A549 (cell line): ENCODE measurements at regions not wholly inside any gene's neighbourhood (a gene's known extent, or its start where the extent isn't known, plus 50 kb on each side); places are given as distances from the start of the nearest gene placed in this dataset.

Experiments
- EP300 ChIP-seq, 2 experiments: fragments of >200 bp; sonication (Bioruptor Twin); formaldehyde crosslinking; IDR thresholded peaks; 2 replicates in 1 of 2; 3 replicates in 1 of 2; pipeline ENCODE4 v1.6.1; 2016 to 2017
- FOSB ChIP-seq: fragments of 250-450 bp; sonication (Bioruptor Pico); IDR thresholded peaks from 2 replicates; pipeline ENCODE4 v1.5.0; 2020; ENCODE audit warnings: mild to moderate bottlenecking, moderate library complexity
- FOSL2 ChIP-seq, 2 experiments: fragments of 450-650 bp in 1 of 2; fragments of >200 bp in 1 of 2; sonication (Bioruptor Twin) in 1 of 2; formaldehyde crosslinking; IDR thresholded peaks; 2 replicates each; pipeline versions ENCODE4 v1.5.0 to v1.6.1; 2016 to 2020; ENCODE audit warnings: mild to moderate bottlenecking in 1 of 2, moderate library complexity in 1 of 2
- MYC ChIP-seq: IDR thresholded peaks from 2 replicates; pipeline ENCODE4 v1.6.1; 2012; ENCODE audit warnings: mild to moderate bottlenecking, inconsistent platforms, low read length, improper control_type of control experiment, borderline replicate concordance
- NFE2L2 ChIP-seq: fragments of 150-350 bp; conservative IDR thresholded peaks from 2 replicates; pipeline ENCODE4 v1.6.1; 2014; ENCODE audit warnings: low read length
- POLR2A ChIP-seq: IDR thresholded peaks from 2 replicates; pipeline ENCODE4 v1.6.1; 2012; ENCODE audit warnings: mild to moderate bottlenecking, low read length
- ZFP36 ChIP-seq: fragments of 450-650 bp; IDR thresholded peaks from 2 replicates; pipeline ENCODE4 v1.6.1; 2014; ENCODE audit warnings: borderline replicate concordance; ENCODE audit not compliant: partially characterized antibody
- TF ChIP-seq, protein P1 (sequence below): fragments of 200-600 bp; sonication (generic); IDR thresholded peaks from 2 replicates; pipeline ENCODE4 v1.6.1; 2016; ENCODE audit warnings: antibody characterized with exemption, mild to moderate bottlenecking, moderate library complexity
- TF ChIP-seq, protein P2 (sequence below): fragments of >200 bp; sonication (Bioruptor Twin); formaldehyde crosslinking; IDR thresholded peaks from 3 replicates; pipeline ENCODE4 v1.5.1; 2016
- TF ChIP-seq, protein P3 (sequence below): fragments of 450-650 bp; IDR thresholded peaks from 2 replicates; pipeline ENCODE4 v1.6.1; 2014; ENCODE audit warnings: antibody characterized with exemption
- TF ChIP-seq, protein P4 (sequence below): fragments of 150-350 bp; IDR thresholded peaks from 2 replicates; pipeline ENCODE4 v1.6.1; 2014; ENCODE audit warnings: low read depth, mild to moderate bottlenecking, low read length

DNA sequence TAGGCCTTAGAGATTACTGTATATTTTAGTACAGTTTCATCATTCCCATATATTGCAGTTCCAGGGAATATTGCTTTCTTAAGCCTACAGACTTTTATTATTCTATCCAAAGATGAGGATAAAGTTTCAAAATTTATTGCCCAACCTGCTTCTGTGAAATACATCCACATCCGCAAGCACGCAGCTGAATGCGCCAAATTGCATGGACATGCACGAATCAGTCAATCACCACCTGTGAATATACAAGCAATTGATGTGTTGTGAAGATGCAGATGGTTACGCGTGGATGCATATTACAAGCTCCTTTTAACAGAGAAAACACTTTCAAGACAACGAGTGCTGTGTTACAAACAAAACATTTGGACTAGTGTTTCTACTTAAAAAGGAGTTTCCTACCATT is 577.8 kb upstream of the PLXNA2 start:
- TF ChIP-seq, protein P1, sequence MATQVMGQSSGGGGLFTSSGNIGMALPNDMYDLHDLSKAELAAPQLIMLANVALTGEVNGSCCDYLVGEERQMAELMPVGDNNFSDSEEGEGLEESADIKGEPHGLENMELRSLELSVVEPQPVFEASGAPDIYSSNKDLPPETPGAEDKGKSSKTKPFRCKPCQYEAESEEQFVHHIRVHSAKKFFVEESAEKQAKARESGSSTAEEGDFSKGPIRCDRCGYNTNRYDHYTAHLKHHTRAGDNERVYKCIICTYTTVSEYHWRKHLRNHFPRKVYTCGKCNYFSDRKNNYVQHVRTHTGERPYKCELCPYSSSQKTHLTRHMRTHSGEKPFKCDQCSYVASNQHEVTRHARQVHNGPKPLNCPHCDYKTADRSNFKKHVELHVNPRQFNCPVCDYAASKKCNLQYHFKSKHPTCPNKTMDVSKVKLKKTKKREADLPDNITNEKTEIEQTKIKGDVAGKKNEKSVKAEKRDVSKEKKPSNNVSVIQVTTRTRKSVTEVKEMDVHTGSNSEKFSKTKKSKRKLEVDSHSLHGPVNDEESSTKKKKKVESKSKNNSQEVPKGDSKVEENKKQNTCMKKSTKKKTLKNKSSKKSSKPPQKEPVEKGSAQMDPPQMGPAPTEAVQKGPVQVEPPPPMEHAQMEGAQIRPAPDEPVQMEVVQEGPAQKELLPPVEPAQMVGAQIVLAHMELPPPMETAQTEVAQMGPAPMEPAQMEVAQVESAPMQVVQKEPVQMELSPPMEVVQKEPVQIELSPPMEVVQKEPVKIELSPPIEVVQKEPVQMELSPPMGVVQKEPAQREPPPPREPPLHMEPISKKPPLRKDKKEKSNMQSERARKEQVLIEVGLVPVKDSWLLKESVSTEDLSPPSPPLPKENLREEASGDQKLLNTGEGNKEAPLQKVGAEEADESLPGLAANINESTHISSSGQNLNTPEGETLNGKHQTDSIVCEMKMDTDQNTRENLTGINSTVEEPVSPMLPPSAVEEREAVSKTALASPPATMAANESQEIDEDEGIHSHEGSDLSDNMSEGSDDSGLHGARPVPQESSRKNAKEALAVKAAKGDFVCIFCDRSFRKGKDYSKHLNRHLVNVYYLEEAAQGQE, result no peak
- TF ChIP-seq FOSL2 (IDR thresholded peaks at IDR 0.05) (no peak), FOSL2 (CRISPR knock-in tag; IDR thresholded peaks at IDR 0.05) (no peak), NFE2L2 (no peak), FOSB (no peak), MYC (no peak), EP300 (IDR thresholded peaks at IDR 0.05) (no peak), POLR2A (no peak), ZFP36 (no peak)
- TF ChIP-seq, protein P2, sequence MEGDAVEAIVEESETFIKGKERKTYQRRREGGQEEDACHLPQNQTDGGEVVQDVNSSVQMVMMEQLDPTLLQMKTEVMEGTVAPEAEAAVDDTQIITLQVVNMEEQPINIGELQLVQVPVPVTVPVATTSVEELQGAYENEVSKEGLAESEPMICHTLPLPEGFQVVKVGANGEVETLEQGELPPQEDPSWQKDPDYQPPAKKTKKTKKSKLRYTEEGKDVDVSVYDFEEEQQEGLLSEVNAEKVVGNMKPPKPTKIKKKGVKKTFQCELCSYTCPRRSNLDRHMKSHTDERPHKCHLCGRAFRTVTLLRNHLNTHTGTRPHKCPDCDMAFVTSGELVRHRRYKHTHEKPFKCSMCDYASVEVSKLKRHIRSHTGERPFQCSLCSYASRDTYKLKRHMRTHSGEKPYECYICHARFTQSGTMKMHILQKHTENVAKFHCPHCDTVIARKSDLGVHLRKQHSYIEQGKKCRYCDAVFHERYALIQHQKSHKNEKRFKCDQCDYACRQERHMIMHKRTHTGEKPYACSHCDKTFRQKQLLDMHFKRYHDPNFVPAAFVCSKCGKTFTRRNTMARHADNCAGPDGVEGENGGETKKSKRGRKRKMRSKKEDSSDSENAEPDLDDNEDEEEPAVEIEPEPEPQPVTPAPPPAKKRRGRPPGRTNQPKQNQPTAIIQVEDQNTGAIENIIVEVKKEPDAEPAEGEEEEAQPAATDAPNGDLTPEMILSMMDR, result no peak
- TF ChIP-seq, protein P3, sequence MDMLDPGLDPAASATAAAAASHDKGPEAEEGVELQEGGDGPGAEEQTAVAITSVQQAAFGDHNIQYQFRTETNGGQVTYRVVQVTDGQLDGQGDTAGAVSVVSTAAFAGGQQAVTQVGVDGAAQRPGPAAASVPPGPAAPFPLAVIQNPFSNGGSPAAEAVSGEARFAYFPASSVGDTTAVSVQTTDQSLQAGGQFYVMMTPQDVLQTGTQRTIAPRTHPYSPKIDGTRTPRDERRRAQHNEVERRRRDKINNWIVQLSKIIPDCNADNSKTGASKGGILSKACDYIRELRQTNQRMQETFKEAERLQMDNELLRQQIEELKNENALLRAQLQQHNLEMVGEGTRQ, result no peak
- TF ChIP-seq, protein P4, sequence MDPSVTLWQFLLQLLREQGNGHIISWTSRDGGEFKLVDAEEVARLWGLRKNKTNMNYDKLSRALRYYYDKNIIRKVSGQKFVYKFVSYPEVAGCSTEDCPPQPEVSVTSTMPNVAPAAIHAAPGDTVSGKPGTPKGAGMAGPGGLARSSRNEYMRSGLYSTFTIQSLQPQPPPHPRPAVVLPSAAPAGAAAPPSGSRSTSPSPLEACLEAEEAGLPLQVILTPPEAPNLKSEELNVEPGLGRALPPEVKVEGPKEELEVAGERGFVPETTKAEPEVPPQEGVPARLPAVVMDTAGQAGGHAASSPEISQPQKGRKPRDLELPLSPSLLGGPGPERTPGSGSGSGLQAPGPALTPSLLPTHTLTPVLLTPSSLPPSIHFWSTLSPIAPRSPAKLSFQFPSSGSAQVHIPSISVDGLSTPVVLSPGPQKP, result no peak
